GM10266 (cell line): ENCODE measurements at regions not wholly inside any gene's neighbourhood (a gene's known extent, or its start where the extent isn't known, plus 50 kb on each side); places are given as distances from the start of the nearest gene placed in this dataset.

Source experiments
- DNase-seq: peaks from one replicate; pipeline ENCODE4 v3.0.0; 2012; ENCODE audit errors: extremely low spot score
- TF ChIP-seq, protein P1 (sequence below): IDR thresholded peaks from 2 replicates; pipeline ENCODE4 v1.5.1; 2012; ENCODE audit warnings: mild to moderate bottlenecking, low read depth; ENCODE audit not compliant: control insufficient read depth, insufficient read depth; ENCODE audit errors: missing control alignments

DNA sequence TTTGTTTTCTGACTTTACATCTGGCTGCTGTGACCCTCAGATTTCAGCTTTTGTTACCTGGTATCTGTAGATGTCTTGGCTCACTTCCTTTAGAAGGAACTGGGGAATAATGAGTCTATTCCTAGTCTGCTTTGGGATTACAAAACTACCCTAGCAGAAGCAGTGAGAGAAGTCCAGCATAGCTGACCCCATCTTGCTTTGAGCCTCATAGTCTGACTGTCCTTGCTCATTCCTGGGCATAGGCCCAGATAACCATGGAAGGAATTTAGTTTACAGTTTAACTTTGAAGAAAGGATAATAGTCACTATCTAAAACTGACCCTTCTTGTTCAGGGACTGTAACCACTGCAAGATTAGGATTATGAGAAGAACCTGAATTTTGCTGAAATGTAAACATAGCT lies 163.0 kb upstream of the HNMT start:
- TF ChIP-seq, protein P1, sequence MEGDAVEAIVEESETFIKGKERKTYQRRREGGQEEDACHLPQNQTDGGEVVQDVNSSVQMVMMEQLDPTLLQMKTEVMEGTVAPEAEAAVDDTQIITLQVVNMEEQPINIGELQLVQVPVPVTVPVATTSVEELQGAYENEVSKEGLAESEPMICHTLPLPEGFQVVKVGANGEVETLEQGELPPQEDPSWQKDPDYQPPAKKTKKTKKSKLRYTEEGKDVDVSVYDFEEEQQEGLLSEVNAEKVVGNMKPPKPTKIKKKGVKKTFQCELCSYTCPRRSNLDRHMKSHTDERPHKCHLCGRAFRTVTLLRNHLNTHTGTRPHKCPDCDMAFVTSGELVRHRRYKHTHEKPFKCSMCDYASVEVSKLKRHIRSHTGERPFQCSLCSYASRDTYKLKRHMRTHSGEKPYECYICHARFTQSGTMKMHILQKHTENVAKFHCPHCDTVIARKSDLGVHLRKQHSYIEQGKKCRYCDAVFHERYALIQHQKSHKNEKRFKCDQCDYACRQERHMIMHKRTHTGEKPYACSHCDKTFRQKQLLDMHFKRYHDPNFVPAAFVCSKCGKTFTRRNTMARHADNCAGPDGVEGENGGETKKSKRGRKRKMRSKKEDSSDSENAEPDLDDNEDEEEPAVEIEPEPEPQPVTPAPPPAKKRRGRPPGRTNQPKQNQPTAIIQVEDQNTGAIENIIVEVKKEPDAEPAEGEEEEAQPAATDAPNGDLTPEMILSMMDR = no peak
- DNase-seq = no peak

GRCh38 chr2:137802038-137802437 lies 162.2 kb upstream of the HNMT start:
- TF ChIP-seq, protein P1 = no peak

DNA sequence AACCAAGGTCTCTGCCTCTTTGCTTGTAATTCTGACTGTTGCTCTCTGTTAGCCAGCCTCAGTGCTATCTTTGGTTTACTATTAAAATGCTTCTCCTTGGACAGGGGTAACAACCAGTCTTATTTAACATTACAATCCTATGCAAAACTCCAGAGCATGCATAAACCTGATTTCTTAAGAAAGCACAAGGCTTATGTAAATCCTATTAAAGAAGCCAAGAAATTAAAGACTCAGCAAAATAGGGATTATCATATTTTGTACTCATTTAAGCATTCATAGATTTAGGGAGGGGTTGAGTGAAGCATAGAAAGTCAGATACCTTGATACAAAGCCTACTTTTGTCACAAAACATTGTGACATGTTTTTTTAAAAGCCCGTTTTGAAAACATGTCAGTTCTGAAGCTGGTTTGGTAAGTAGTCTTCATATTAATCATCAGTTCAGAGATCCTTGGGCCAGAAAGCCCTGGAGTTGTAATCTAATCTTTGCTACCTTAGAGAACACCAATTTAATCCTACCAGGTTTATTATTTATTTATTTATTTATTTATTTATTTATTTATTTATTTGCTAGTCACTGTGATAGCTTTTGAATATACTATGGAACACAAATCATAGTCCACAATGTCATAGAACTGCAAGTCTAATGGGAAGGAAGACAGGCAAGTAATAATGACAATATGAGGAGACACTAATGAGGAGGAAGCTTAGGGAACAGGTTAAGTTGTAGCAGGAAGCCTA lies 158.0 kb upstream of the HNMT start:
- TF ChIP-seq, protein P1 = no peak
- DNase-seq = no peak

More at GRCh38 chr2:137802038-137802437, 162.2 kb upstream of the HNMT start:
- no peak for DNase-seq

GRCh38 chr2:137809252-137809651 lies 155.0 kb upstream of the HNMT start:
- no peak for DNase-seq
- TF ChIP-seq, protein P1 = no peak

DNA sequence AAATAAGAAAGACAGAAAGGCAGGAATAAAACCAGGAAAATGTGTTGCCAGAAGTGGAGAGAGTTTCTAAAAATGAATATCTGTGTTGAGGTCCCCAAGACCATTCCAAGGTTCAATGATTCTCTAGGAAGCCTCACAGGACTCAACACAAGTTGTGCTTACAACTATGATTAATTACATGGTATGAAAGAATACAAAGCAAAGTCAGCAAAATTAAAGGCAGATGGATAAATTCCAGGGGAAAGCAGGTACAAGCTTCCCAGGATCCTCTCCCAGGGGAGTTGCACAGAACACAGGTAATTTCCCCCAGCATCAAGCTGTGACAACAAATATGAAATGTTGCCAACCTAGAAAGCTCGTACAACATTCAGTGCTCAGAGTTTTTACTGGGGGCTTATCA lies 154.4 kb upstream of the HNMT start:
- TF ChIP-seq, protein P1 = no peak
- DNase-seq = no peak

DNA sequence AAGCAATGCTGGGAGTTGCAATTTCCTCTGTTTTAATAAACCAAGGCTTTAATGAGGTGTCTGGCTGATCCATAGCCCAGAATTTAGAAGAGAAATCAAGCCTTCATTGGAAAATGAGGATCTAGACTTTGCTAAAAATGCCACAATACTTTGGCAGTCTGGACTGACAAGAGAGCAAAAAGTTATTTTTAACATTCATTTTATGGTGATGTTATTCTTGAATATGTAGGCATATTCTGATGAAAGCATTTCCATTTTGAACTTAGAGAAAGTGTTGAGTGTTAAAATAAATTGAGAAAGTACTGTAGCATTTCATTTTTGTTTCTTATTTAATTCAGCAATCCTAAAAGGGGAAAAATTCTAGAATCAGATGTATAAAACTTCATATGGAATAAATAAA lies 151.8 kb upstream of the HNMT start:
- TF ChIP-seq, protein P1 = no peak
- DNase-seq = no peak

- no peak for DNase-seq
These were observed 151.1 kb upstream of the HNMT start for GRCh38 chr2:137813176-137813575.

More at GRCh38 chr2:137813176-137813575, 151.1 kb upstream of the HNMT start:
- TF ChIP-seq, protein P1 = no peak
